GM19324 (cell line): ENCODE measurements at regions not wholly inside any gene's neighbourhood (a gene's known extent, or its start where the extent isn't known, plus 50 kb on each side); places are given as distances from the start of the nearest gene placed in this dataset.

Experiments used
- ATAC-seq: cut with Tn5 transposase; IDR thresholded peaks from one replicate; pipeline ENCODE4 v1.9.1; 2021; ENCODE audit warnings: mild to moderate bottlenecking, moderate library complexity; ENCODE audit not compliant: unreplicated experiment, low FRiP score

GRCh38 chr12:91819132-91819447 lies 326.6 kb downstream of the BTG1 start:
- ATAC-seq: no peak

- no peak for ATAC-seq
Measured at GRCh38 chr12:91818227-91819131, 327.2 kb downstream of the BTG1 start.

GRCh38 chr12:91817517-91817916 lies 328.1 kb downstream of the BTG1 start:
- no peak for ATAC-seq

- no peak for ATAC-seq
Measured at GRCh38 chr12:91813701-91814100, 331.9 kb downstream of the BTG1 start.

- ATAC-seq: no peak
Measured at GRCh38 chr12:91811481-91812287, 334.0 kb downstream of the BTG1 start.

- no peak for ATAC-seq
Measured at GRCh38 chr12:91810531-91811451, 334.9 kb downstream of the BTG1 start.

GRCh38 chr12:91810077-91810476 lies 335.6 kb downstream of the BTG1 start:
- no peak for ATAC-seq

GRCh38 chr12:91805031-91805430 lies 340.6 kb downstream of the BTG1 start:
- no peak for ATAC-seq

GRCh38 chr12:91804533-91804932 lies 341.1 kb downstream of the BTG1 start:
- ATAC-seq: no peak

- no peak for ATAC-seq
Measured at GRCh38 chr12:91801048-91801447, 344.6 kb downstream of the BTG1 start.

GRCh38 chr12:91793676-91794075 lies 352.0 kb downstream of the BTG1 start:
- no peak for ATAC-seq

- ATAC-seq: no peak
Measured at GRCh38 chr12:91792597-91792996, 353.0 kb downstream of the BTG1 start.

- ATAC-seq: no peak
Measured at GRCh38 chr12:91786499-91787272, 359.0 kb downstream of the BTG1 start.

- no peak for ATAC-seq
Measured at GRCh38 chr12:91785655-91786498, 359.8 kb downstream of the BTG1 start.

GRCh38 chr12:91781114-91781513 lies 364.5 kb downstream of the BTG1 start:
- no peak for ATAC-seq

- peak; percentile 90 for ATAC-seq
Measured at GRCh38 chr12:91778938-91779400, 366.7 kb downstream of the BTG1 start.

- ATAC-seq: peak; percentile 64
Measured at GRCh38 chr12:91778091-91778832, 367.4 kb downstream of the BTG1 start.
